H9 (cell line): ENCODE measurements at regions not wholly inside any gene's neighbourhood (a gene's known extent, or its start where the extent isn't known, plus 50 kb on each side); places are given as distances from the start of the nearest gene placed in this dataset.

Experiments used
- DNase-seq: peaks from one replicate; pipeline ENCODE4 v3.0.0-alpha.2; 2017
- H2AFZ ChIP-seq: one replicate; pipeline ENCODE4 v1.6.1; 2013; ENCODE audit warnings: mild to moderate bottlenecking, low read length, control low read depth, moderate library complexity
- H2AK5ac ChIP-seq: 2 replicates; pipeline ENCODE4 v1.6.1; 2013; ENCODE audit warnings: low read length, control low read depth, mixed read lengths; ENCODE audit not compliant: insufficient read length
- H2BK120ac ChIP-seq: one replicate; pipeline ENCODE4 v1.6.1; 2013; ENCODE audit warnings: low read depth, mild to moderate bottlenecking, low read length, control low read depth, inconsistent platforms; ENCODE audit not compliant: poor library complexity, severe bottlenecking
- H2BK12ac ChIP-seq: 2 replicates; pipeline ENCODE4 v1.6.1; 2013; ENCODE audit warnings: low read length, control low read depth, mixed read lengths, low read depth; ENCODE audit not compliant: insufficient read length
- H2BK15ac ChIP-seq: 2 replicates; pipeline ENCODE4 v1.6.1; 2013; ENCODE audit warnings: low read depth, low read length, control low read depth
- H2BK20ac ChIP-seq: one replicate; pipeline ENCODE4 v1.6.1; 2013; ENCODE audit warnings: low read depth, mild to moderate bottlenecking, low read length, control low read depth, inconsistent platforms; ENCODE audit not compliant: poor library complexity, severe bottlenecking
- H2BK5ac ChIP-seq: 2 replicates; pipeline ENCODE4 v1.6.1; 2013; ENCODE audit warnings: low read length, control low read depth, mixed read lengths; ENCODE audit not compliant: insufficient read length
- H3K14ac ChIP-seq: 2 replicates; pipeline ENCODE4 v1.6.1; 2013; ENCODE audit warnings: low read length, control low read depth; ENCODE audit not compliant: insufficient read depth
- H3K18ac ChIP-seq: 2 replicates; pipeline ENCODE4 v1.6.1; 2013; ENCODE audit warnings: low read depth, mild to moderate bottlenecking, mixed read lengths, low read length, control low read depth; ENCODE audit not compliant: insufficient read length
- H3K23ac ChIP-seq: 2 replicates; pipeline ENCODE4 v1.6.1; 2013; ENCODE audit warnings: low read length, control low read depth, mixed read lengths, low read depth; ENCODE audit not compliant: insufficient read length
- H3K23me2 ChIP-seq: 2 replicates; pipeline ENCODE4 v1.6.1; 2013; ENCODE audit warnings: low read depth, mild to moderate bottlenecking, mixed read lengths, low read length, control low read depth; ENCODE audit not compliant: insufficient read length, poor library complexity, severe bottlenecking
- H3K27ac ChIP-seq: 2 replicates; pipeline ENCODE4 v1.5.1; 2013; ENCODE audit warnings: low read length, control low read depth, mixed read lengths, low read depth; ENCODE audit not compliant: insufficient read length
- H3K27me3 ChIP-seq: 2 replicates; pipeline ENCODE4 v1.6.1; 2013; ENCODE audit warnings: low read length, control low read depth, inconsistent platforms; ENCODE audit not compliant: insufficient read depth
- H3K4ac ChIP-seq: 2 replicates; pipeline ENCODE4 v1.6.1; 2013; ENCODE audit warnings: low read depth, mild to moderate bottlenecking, control low read depth, inconsistent platforms, low read length, moderate library complexity
- H3K4me1 ChIP-seq: 2 replicates; pipeline ENCODE4 v1.6.1; 2013; ENCODE audit warnings: low read length, control low read depth, inconsistent platforms; ENCODE audit not compliant: insufficient read depth
- H3K4me2 ChIP-seq: 2 replicates; pipeline ENCODE4 v1.6.1; 2013; ENCODE audit warnings: low read length, control low read depth, mixed read lengths; ENCODE audit not compliant: insufficient read length, insufficient read depth
- H3K56ac ChIP-seq: 2 replicates; pipeline ENCODE4 v1.6.1; 2013; ENCODE audit warnings: low read depth, mild to moderate bottlenecking, mixed read lengths, low read length, control low read depth; ENCODE audit not compliant: insufficient read length
- H3K79me1 ChIP-seq: 2 replicates; pipeline ENCODE4 v1.6.1; 2013; ENCODE audit warnings: low read depth, mild to moderate bottlenecking, moderate library complexity, low read length, control low read depth, inconsistent platforms; ENCODE audit not compliant: insufficient read depth, poor library complexity, severe bottlenecking
- H3K79me2 ChIP-seq: 2 replicates; pipeline ENCODE4 v1.6.1; 2013; ENCODE audit warnings: low read length, control low read depth, inconsistent platforms; ENCODE audit not compliant: insufficient read depth
- H3K9ac ChIP-seq: 2 replicates; pipeline ENCODE4 v1.6.1; 2013; ENCODE audit warnings: low read length, control low read depth, mixed read lengths; ENCODE audit not compliant: insufficient read length; ENCODE audit errors: extremely low read depth
- H3K9me3 ChIP-seq: one replicate; pipeline ENCODE4 v1.6.1; 2013; ENCODE audit warnings: low read depth, low read length, inconsistent platforms; ENCODE audit not compliant: control insufficient read depth
- H3T11ph ChIP-seq: one replicate; pipeline ENCODE4 v1.6.1; 2013; ENCODE audit warnings: mild to moderate bottlenecking, low read length, control low read depth, inconsistent platforms
- H4K20me1 ChIP-seq: one replicate; pipeline ENCODE4 v1.6.1; 2013; ENCODE audit not compliant: control insufficient read depth, insufficient read length, insufficient read depth
- H4K5ac ChIP-seq: 2 replicates; pipeline ENCODE4 v1.6.1; 2013; ENCODE audit warnings: low read depth, mild to moderate bottlenecking, mixed read lengths, low read length, control low read depth; ENCODE audit not compliant: insufficient read length
- H4K8ac ChIP-seq: replicated peaks from 2 replicates; pipeline ENCODE4 v1.6.1; 2013; ENCODE audit warnings: low read length, control low read depth, mixed read lengths, low read depth; ENCODE audit not compliant: insufficient read length
- H4K91ac ChIP-seq: 2 replicates; pipeline ENCODE4 v1.6.1; 2013; ENCODE audit warnings: low read depth, mild to moderate bottlenecking, moderate library complexity, mixed read lengths, low read length, control low read depth; ENCODE audit not compliant: insufficient read length
- H3K27ac Mint-ChIP-seq, 3 experiments: 2 replicates in 2 of 3; 3 replicates in 1 of 3; pipeline ENCODE4 v1.8.0; 2020 to 2021; ENCODE audit warnings: mixed read lengths in 3 of 3, mild to moderate bottlenecking in 1 of 3, moderate library complexity in 1 of 3
- H3K27me3 Mint-ChIP-seq: 2 replicates; pipeline ENCODE4 v1.8.0; 2021; ENCODE audit warnings: low read depth, mild to moderate bottlenecking, moderate library complexity, mixed read lengths
- H3K36me3 Mint-ChIP-seq, 3 experiments: 2 replicates in 2 of 3; 3 replicates in 1 of 3; pipeline ENCODE4 v1.8.0; 2020 to 2021; ENCODE audit warnings: low read depth in 3 of 3, mixed read lengths in 3 of 3; ENCODE audit not compliant: insufficient read depth in 1 of 3
- H3K4me1 Mint-ChIP-seq, 2 experiments: 2 replicates each; pipeline ENCODE4 v1.8.0; 2020; ENCODE audit warnings: mixed read lengths in 2 of 2
- H3K4me3 Mint-ChIP-seq, 2 experiments: 2 replicates in 1 of 2; 3 replicates in 1 of 2; pipeline ENCODE4 v1.8.0; 2020 to 2021; ENCODE audit warnings: mild to moderate bottlenecking in 2 of 2, mixed read lengths in 2 of 2, moderate library complexity in 1 of 2
- H3K9me3 Mint-ChIP-seq, 2 experiments: 2 replicates in 1 of 2; 3 replicates in 1 of 2; pipeline ENCODE4 v1.8.0; 2020; ENCODE audit warnings: mild to moderate bottlenecking in 2 of 2, mixed read lengths in 2 of 2, moderate library complexity in 1 of 2
- CTCF ChIP-seq: fragments of 200-600 bp; sonication (generic); conservative IDR thresholded peaks from 3 replicates; pipeline ENCODE4 v1.8.0; 2021; ENCODE audit warnings: antibody characterized with exemption, mild to moderate bottlenecking
- WGBS: extraction: QIAGEN DNeasy Blood & Tissue Kit; methylation state at CpG from one replicate; pipeline ENCODE4 v1.1.7; 2013; ENCODE audit warnings: missing lambda C conversion rate, low lambda C conversion rate, mixed read lengths; ENCODE audit not compliant: insufficient read length; ENCODE audit errors: extremely low coverage; 5-methylcytosine and 5-hydroxymethylcytosine counted together

GRCh38 chr7:135812148-135812547 is 63.5 kb upstream of the FAM180A start:
- H3K9me3 Mint-ChIP-seq: no peaks in the 10 kb centered on the region
- no peak overlapping the region for H3T11ph ChIP-seq
- no peak overlapping the region for H4K8ac ChIP-seq
- no peak overlapping the region for H2BK12ac ChIP-seq
- H3K4ac ChIP-seq: no peak overlapping the region
- no peak overlapping the region for H3K27ac Mint-ChIP-seq
- no peak overlapping the region for H3K56ac ChIP-seq
- no peak overlapping the region for H2BK5ac ChIP-seq
- no peak for DNase-seq
- H3K9me3 ChIP-seq: no peaks in the 10 kb centered on the region
- H4K5ac ChIP-seq: no peak overlapping the region
- no peaks in the 10 kb centered on the region for H4K20me1 ChIP-seq
- H3K14ac ChIP-seq: no peak overlapping the region
- H3K4me1 ChIP-seq: 0 out of 2 replicates have a peak, but pooled peaks cover 3% of the 10 kb centered on the region
- no peak overlapping the region for H2BK15ac ChIP-seq
- H3K23me2 ChIP-seq: no peaks in the 10 kb centered on the region
- H3K4me3 Mint-ChIP-seq: no peak overlapping the region
- H2AFZ ChIP-seq: no peak overlapping the region
- no peaks in the 10 kb centered on the region for H3K36me3 Mint-ChIP-seq
- no peaks in the 10 kb centered on the region for H3K27me3 Mint-ChIP-seq
- WGBS: no CpG with 5 or more reads among the region's 8 CpGs
- H2BK20ac ChIP-seq: no peak overlapping the region
- no peak overlapping the region for H3K23ac ChIP-seq
- no peak for TF ChIP-seq CTCF
- H3K4me1 Mint-ChIP-seq: peaks cover 0 to 5% of the 10 kb centered on the region in 2 experiments; a peak in 1 of 4 replicates
- H3K79me2 ChIP-seq: no peaks in the 10 kb centered on the region
- H3K4me2 ChIP-seq: no peak overlapping the region
- H2AK5ac ChIP-seq: no peak overlapping the region
- H2BK120ac ChIP-seq: no peak overlapping the region
- H3K18ac ChIP-seq: no peak overlapping the region
- H3K9ac ChIP-seq: no peak overlapping the region
- no peaks in the 10 kb centered on the region for H3K27me3 ChIP-seq
- no peak overlapping the region for H3K27ac ChIP-seq
- H3K79me1 ChIP-seq: no peaks in the 10 kb centered on the region
- H4K91ac ChIP-seq: no peak overlapping the region
